IMR-90 (cell line): ENCODE measurements at regions not wholly inside any gene's neighbourhood (a gene's known extent, or its start where the extent isn't known, plus 50 kb on each side); places are given as distances from the start of the nearest gene placed in this dataset.

ENCODE experiments used
- ATAC-seq: fragments of 200-7000 bp; cut with Tn5 transposase; 2 replicates; pipeline ENCODE4 v1.9.1; 2020; ENCODE audit warnings: low read depth, mild to moderate bottlenecking, moderate library complexity
- BruUV-seq: library from RNA; stranded (reverse); fragments of 400-500 nt; replicated peaks from 2 replicates; lab custom pipeline; 2021; lab: Mats Ljungman, UMichigan
- CTCF ChIA-PET: fragments of 300-600 bp; formaldehyde crosslinking; extraction: SDS; loops from one replicate; lab custom pipeline; 2021; ENCODE audit warnings: antibody characterized with exemption; lab: Yijun Ruan, JAX
- POLR2A ChIA-PET: fragments of 300-600 bp; sonication (Branson Sonifier 250); formaldehyde crosslinking; loops from one replicate; lab custom pipeline; 2022; ENCODE audit warnings: antibody characterized with exemption; ENCODE audit not compliant: unreplicated experiment; lab: Charles Lee
- DNase-seq: peaks from one replicate; pipeline ENCODE4 v3.0.0; 2013
- H2AFZ ChIP-seq: replicated peaks from 2 replicates; pipeline ENCODE3; 2013; ENCODE audit warnings: low read length, mild to moderate bottlenecking; ENCODE audit not compliant: poor library complexity
- H2AK5ac ChIP-seq: 2 replicates; pipeline ENCODE4 v1.6.1; 2013; ENCODE audit warnings: low read depth, low read length, inconsistent platforms
- H2AK9ac ChIP-seq: replicated peaks from 2 replicates; pipeline ENCODE3; 2013; ENCODE audit warnings: mild to moderate bottlenecking, low read depth, low read length, moderate library complexity; ENCODE audit not compliant: poor library complexity
- H2BK120ac ChIP-seq: 2 replicates; pipeline ENCODE4 v1.6.1; 2013; ENCODE audit warnings: low read depth, low read length, inconsistent platforms
- H2BK15ac ChIP-seq: 3 replicates; pipeline ENCODE4 v1.6.1; 2013; ENCODE audit warnings: low read depth, low read length, inconsistent platforms
- H2BK20ac ChIP-seq: 2 replicates; pipeline ENCODE4 v1.6.1; 2013; ENCODE audit warnings: low read depth, mild to moderate bottlenecking, inconsistent platforms, low read length, moderate library complexity
- H2BK5ac ChIP-seq: 2 replicates; pipeline ENCODE4 v1.6.1; 2013; ENCODE audit warnings: mild to moderate bottlenecking, low read depth, low read length, inconsistent platforms; ENCODE audit not compliant: poor library complexity, severe bottlenecking
- H3K14ac ChIP-seq: replicated peaks from 2 replicates; pipeline ENCODE4 v1.6.1; 2013; ENCODE audit warnings: low read depth, low read length, inconsistent platforms
- H3K18ac ChIP-seq: 2 replicates; pipeline ENCODE4 v1.6.1; 2013; ENCODE audit warnings: low read depth, low read length, control low read depth
- H3K23ac ChIP-seq: 2 replicates; pipeline ENCODE4 v1.6.1; 2013; ENCODE audit warnings: low read depth, low read length, inconsistent platforms
- H3K27ac ChIP-seq: 2 replicates; pipeline ENCODE4 v1.5.1; 2013; ENCODE audit warnings: mild to moderate bottlenecking, control low read depth, low read length; ENCODE audit not compliant: insufficient read depth
- H3K27me3 ChIP-seq: 2 replicates; pipeline ENCODE4 v1.6.1; 2013; ENCODE audit warnings: low read length; ENCODE audit not compliant: control insufficient read depth, insufficient read depth
- H3K36me3 ChIP-seq: 2 replicates; pipeline ENCODE4 v1.6.1; 2013; ENCODE audit warnings: low read length, mixed read lengths; ENCODE audit not compliant: control insufficient read depth, insufficient read depth
- H3K4ac ChIP-seq: 2 replicates; pipeline ENCODE4 v1.6.1; 2013; ENCODE audit warnings: low read depth, low read length, inconsistent platforms
- H3K4me1 ChIP-seq: 2 replicates; pipeline ENCODE4 v1.6.1; 2013; ENCODE audit warnings: low read length, mixed read lengths; ENCODE audit not compliant: control insufficient read depth, insufficient read depth
- H3K4me2 ChIP-seq: 2 replicates; pipeline ENCODE4 v1.6.1; 2013; ENCODE audit warnings: low read depth, mild to moderate bottlenecking, control low read depth, low read length, moderate library complexity
- H3K4me3 ChIP-seq: 2 replicates; pipeline ENCODE4 v1.5.1; 2013; ENCODE audit warnings: low read depth, mild to moderate bottlenecking, control low read depth, low read length, moderate library complexity; ENCODE audit not compliant: insufficient read depth
- H3K56ac ChIP-seq: 2 replicates; pipeline ENCODE4 v1.6.1; 2013; ENCODE audit warnings: low read length, inconsistent platforms; ENCODE audit not compliant: insufficient read depth; ENCODE audit errors: extremely low read depth
- H3K79me1 ChIP-seq, 2 experiments: 2 replicates each; pipeline ENCODE4 v1.6.1; 2013; ENCODE audit warnings: low read length in 2 of 2, inconsistent platforms in 1 of 2, low read depth in 1 of 2
- H3K9ac ChIP-seq: 2 replicates; pipeline ENCODE4 v1.6.1; 2013; ENCODE audit warnings: low read depth, low read length, control low read depth
- H3K9me1 ChIP-seq: 2 replicates; pipeline ENCODE4 v1.6.1; 2013; ENCODE audit warnings: low read length, inconsistent platforms; ENCODE audit not compliant: insufficient read depth
- H3K9me3 ChIP-seq: 2 replicates; pipeline ENCODE4 v1.6.1; 2013; ENCODE audit warnings: low read length; ENCODE audit not compliant: control insufficient read depth, insufficient read depth
- H4K20me1 ChIP-seq: 2 replicates; pipeline ENCODE4 v1.6.1; 2013; ENCODE audit warnings: low read length, inconsistent platforms; ENCODE audit not compliant: insufficient read depth
- H4K5ac ChIP-seq: 2 replicates; pipeline ENCODE4 v1.6.1; 2013; ENCODE audit warnings: mild to moderate bottlenecking, low read depth, low read length, control low read depth
- H4K8ac ChIP-seq, 2 experiments: 2 replicates each; pipeline ENCODE4 v1.6.1; 2013; ENCODE audit warnings: low read depth in 2 of 2, low read length in 2 of 2, control low read depth in 1 of 2, inconsistent platforms in 1 of 2
- H4K91ac ChIP-seq: 2 replicates; pipeline ENCODE4 v1.6.1; 2013; ENCODE audit warnings: low read depth, low read length, inconsistent platforms; ENCODE audit not compliant: insufficient read depth
- CEBPB ChIP-seq: IDR thresholded peaks from 2 replicates; pipeline ENCODE4 v1.6.1; 2012; ENCODE audit warnings: low read depth, low read length, improper control_type of control experiment
- ELK1 ChIP-seq: fragments of 150-350 bp; IDR thresholded peaks from 2 replicates; pipeline ENCODE4 v1.6.1; 2016; ENCODE audit warnings: low read depth, mild to moderate bottlenecking, low read length, moderate library complexity, borderline replicate concordance
- MAFK ChIP-seq: IDR thresholded peaks from 2 replicates; pipeline ENCODE4 v1.6.1; 2012; ENCODE audit warnings: low read depth, low read length, improper control_type of control experiment
- NFE2L2 ChIP-seq: fragments of 150-350 bp; IDR thresholded peaks from 2 replicates; pipeline ENCODE4 v1.6.1; 2016; ENCODE audit warnings: low read depth, mild to moderate bottlenecking, low read length
- POLR2A ChIP-seq: IDR thresholded peaks from 2 replicates; pipeline ENCODE4 v1.6.1; 2012; ENCODE audit warnings: mild to moderate bottlenecking, low read depth, low read length
- RCOR1 ChIP-seq: IDR thresholded peaks from 2 replicates; pipeline ENCODE4 v1.6.1; 2012; ENCODE audit warnings: mild to moderate bottlenecking, low read length, improper control_type of control experiment; ENCODE audit not compliant: insufficient replicate concordance
- WGBS, 2 experiments: methylation state at CpG; one replicate each; pipeline versions ENCODE4 v1.1.5 to v1.1.7; 2013; ENCODE audit warnings: missing lambda C conversion rate in 2 of 2; ENCODE audit not compliant: insufficient read length in 1 of 2; ENCODE audit errors: extremely low coverage in 2 of 2; 5-methylcytosine and 5-hydroxymethylcytosine counted together
- dilution Hi-C: fragments of 300-500 bp; cut with HindIII; formaldehyde crosslinking; loops from one replicate; pipeline ENCODE4 v1.14.3; 2018; ENCODE audit warnings: low sequenced_read_pairs; ENCODE audit not compliant: unreplicated experiment
- in situ Hi-C: fragments of 300-500 bp; cut with MboI; formaldehyde crosslinking; loops from 3 replicates; pipeline ENCODE4 v1.14.3; 2019; ENCODE audit warnings: low sequenced_read_pairs, inconsistent platforms, mixed read lengths
- intact Hi-C: fragments of 100-400 bp; cut with micrococcal nuclease; formaldehyde crosslinking; loops from 2 replicates; pipeline ENCODE4 v1.10.0; 2022

GRCh38 chr9:103649086-103649485 is 445.0 kb upstream of the SMC2 start:
- H2BK20ac ChIP-seq: no peak overlapping the region
- H3K4ac ChIP-seq: no peak overlapping the region
- H3K4me2 ChIP-seq: no peak overlapping the region
- dilution Hi-C loops (no loop called here), intact Hi-C loops (no loop called here), in situ Hi-C loops (no loop called here)
- no peak overlapping the region for H3K14ac ChIP-seq
- H3K27ac ChIP-seq: no peak overlapping the region
- H3K23ac ChIP-seq: no peak overlapping the region
- H2BK5ac ChIP-seq: no peak overlapping the region
- TF ChIP-seq POLR2A (no peak), ELK1 (no peak), NFE2L2 (no peak), CEBPB (no peak), RCOR1 (no peak), MAFK (no peak)
- H3K9ac ChIP-seq: no peak overlapping the region
- WGBS, 2 experiments: no CpG with 5 or more reads among the region's 1 CpG
- H4K20me1 ChIP-seq: no peaks in the 10 kb centered on the region
- H3K9me1 ChIP-seq: no peaks in the 10 kb centered on the region
- H4K8ac ChIP-seq: no peak overlapping the region
- no peaks in the 10 kb centered on the region for H3K4me1 ChIP-seq
- no peak overlapping the region for H2AK5ac ChIP-seq
- POLR2A ChIA-PET: no interaction called here
- no peak overlapping the region for H4K91ac ChIP-seq
- DNase-seq (no peak), ATAC-seq (no peak)
- no peaks in the 10 kb centered on the region for H3K79me1 ChIP-seq
- no peak overlapping the region for H2BK15ac ChIP-seq
- CTCF ChIA-PET: no interaction called here
- H3K27me3 ChIP-seq: no peaks in the 10 kb centered on the region
- BruUV-seq: no TSS peak
- H3K36me3 ChIP-seq: no peaks in the 10 kb centered on the region
- H2AK9ac ChIP-seq: no peak overlapping the region
- no peak overlapping the region for H3K18ac ChIP-seq
- H4K5ac ChIP-seq: no peak overlapping the region
- no peak overlapping the region for H3K4me3 ChIP-seq
- H3K56ac ChIP-seq: no peak overlapping the region
- no peaks in the 10 kb centered on the region for H3K9me3 ChIP-seq
- no peak overlapping the region for H2AFZ ChIP-seq
- H2BK120ac ChIP-seq: no peak overlapping the region
